Neural progenitor cell (in vitro differentiated cells): ENCODE measurements at regions not wholly inside any gene's neighbourhood (a gene's known extent, or its start where the extent isn't known, plus 50 kb on each side); places are given as distances from the start of the nearest gene placed in this dataset.

Experiments
- EZH2 ChIP-seq: fragments of 200-600 bp; sonication (generic); IDR thresholded peaks from 2 replicates; pipeline ENCODE4 v1.6.1; 2017; ENCODE audit warnings: antibody characterized with exemption, mild to moderate bottlenecking, moderate library complexity
- EZH2phosphoT487 ChIP-seq: fragments of 200-600 bp; sonication (generic); IDR thresholded peaks from 2 replicates; pipeline ENCODE4 v1.6.1; 2017; ENCODE audit warnings: antibody characterized with exemption
- TF ChIP-seq, protein P1 (sequence below): fragments of 200-600 bp; sonication (generic); IDR thresholded peaks from 2 replicates; pipeline ENCODE4 v1.5.1; 2017; ENCODE audit warnings: antibody characterized with exemption, mild to moderate bottlenecking

DNA sequence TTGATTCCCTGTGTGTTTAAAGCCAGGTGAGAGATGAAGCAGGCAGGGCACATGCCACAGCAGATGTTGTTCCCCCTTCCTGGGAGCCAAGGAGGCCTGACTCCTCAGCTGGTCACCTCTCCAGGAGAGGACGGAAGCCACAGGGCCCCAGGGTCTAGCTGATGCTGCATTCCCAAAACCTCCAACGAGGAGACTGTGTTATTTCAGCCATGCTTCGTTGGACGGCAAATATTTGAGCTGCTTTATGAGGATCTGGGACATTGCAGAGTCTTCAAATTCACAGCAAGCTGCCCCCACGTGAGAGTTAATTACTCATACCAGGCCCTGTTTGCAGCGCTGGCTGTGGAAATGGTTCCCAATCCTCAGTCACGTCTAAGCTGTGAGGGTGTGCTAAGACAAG is 85.3 kb downstream of the CDC7 start:
- TF ChIP-seq, protein P1, sequence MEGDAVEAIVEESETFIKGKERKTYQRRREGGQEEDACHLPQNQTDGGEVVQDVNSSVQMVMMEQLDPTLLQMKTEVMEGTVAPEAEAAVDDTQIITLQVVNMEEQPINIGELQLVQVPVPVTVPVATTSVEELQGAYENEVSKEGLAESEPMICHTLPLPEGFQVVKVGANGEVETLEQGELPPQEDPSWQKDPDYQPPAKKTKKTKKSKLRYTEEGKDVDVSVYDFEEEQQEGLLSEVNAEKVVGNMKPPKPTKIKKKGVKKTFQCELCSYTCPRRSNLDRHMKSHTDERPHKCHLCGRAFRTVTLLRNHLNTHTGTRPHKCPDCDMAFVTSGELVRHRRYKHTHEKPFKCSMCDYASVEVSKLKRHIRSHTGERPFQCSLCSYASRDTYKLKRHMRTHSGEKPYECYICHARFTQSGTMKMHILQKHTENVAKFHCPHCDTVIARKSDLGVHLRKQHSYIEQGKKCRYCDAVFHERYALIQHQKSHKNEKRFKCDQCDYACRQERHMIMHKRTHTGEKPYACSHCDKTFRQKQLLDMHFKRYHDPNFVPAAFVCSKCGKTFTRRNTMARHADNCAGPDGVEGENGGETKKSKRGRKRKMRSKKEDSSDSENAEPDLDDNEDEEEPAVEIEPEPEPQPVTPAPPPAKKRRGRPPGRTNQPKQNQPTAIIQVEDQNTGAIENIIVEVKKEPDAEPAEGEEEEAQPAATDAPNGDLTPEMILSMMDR = no peak
- no peak for TF ChIP-seq EZH2
- no peak for TF ChIP-seq EZH2phosphoT487
